Right atrium auricular region (tissue), 2 donors: ENCODE measurements at regions not wholly inside any gene's neighbourhood (a gene's known extent, or its start where the extent isn't known, plus 50 kb on each side); places are given as distances from the start of the nearest gene placed in this dataset.

Experiments used
- DNase-seq: peaks from one replicate; pipeline ENCODE4 v3.0.0-alpha.2; 2019; ENCODE audit warnings: low spot score
- H3K27ac ChIP-seq, 2 donors: fragments of 200-600 bp; sonication (generic); 1 replicate in 1 of 2; 2 replicates in 1 of 2; pipeline ENCODE4 v1.5.1; 2016 to 2019
- H3K27me3 ChIP-seq, 2 donors: fragments of 200-600 bp; sonication (generic); one replicate each; pipeline versions ENCODE4 v1.5.1 to v1.6.0; 2017 to 2019
- H3K36me3 ChIP-seq: fragments of 200-600 bp; sonication (generic); one replicate; pipeline ENCODE4 v1.5.1; 2016
- H3K4me1 ChIP-seq, 2 donors: fragments of 200-600 bp; sonication (generic); one replicate each; pipeline versions ENCODE4 v1.5.1 to v1.6.0; 2017 to 2019
- H3K4me3 ChIP-seq, 2 donors: fragments of 200-600 bp; sonication (generic); 1 replicate in 1 of 2; 2 replicates in 1 of 2; pipeline ENCODE4 v1.5.1; 2017 to 2019; ENCODE audit warnings: mild to moderate bottlenecking in 1 of 2, moderate library complexity in 1 of 2
- H3K9me3 ChIP-seq, 2 donors: fragments of 200-600 bp; sonication (generic); one replicate each; pipeline ENCODE4 v1.5.1; 2019
- CTCF ChIP-seq, 2 donors: fragments of 200-600 bp; sonication (generic); IDR thresholded peaks; one replicate each; pipeline ENCODE4 v1.5.1; 2019; ENCODE audit warnings: antibody characterized with exemption in 2 of 2

- Histone ChIP-seq H3K9me3 (peaks cover 0 to 25% of the 10 kb centered on the region in 2 donors), H3K4me3 (no peak overlapping the region), H3K4me1 (no peaks in the 10 kb centered on the region), H3K27me3 (no peaks in the 10 kb centered on the region), H3K27ac (no peak overlapping the region), H3K36me3 (no peaks in the 10 kb centered on the region)
- no peak for DNase-seq
- TF ChIP-seq CTCF (IDR thresholded peaks at IDR 0.05): no peak
Observed at GRCh38 chr5:3060283-3060682, 308.8 kb upstream of the IRX2 start.

GRCh38 chr5:3059488-3059887 lies 308.0 kb upstream of the IRX2 start:
- no peaks in the 10 kb centered on the region for H3K4me1 ChIP-seq
- H3K27ac ChIP-seq: no peak overlapping the region
- no peaks in the 10 kb centered on the region for H3K36me3 ChIP-seq
- H3K27me3 ChIP-seq: no peaks in the 10 kb centered on the region
- no peak for DNase-seq
- H3K4me3 ChIP-seq: no peak overlapping the region
- peaks cover 0 to 25% of the 10 kb centered on the region in 2 donors for H3K9me3 ChIP-seq
- TF ChIP-seq CTCF (IDR thresholded peaks at IDR 0.05): no peak

DNA sequence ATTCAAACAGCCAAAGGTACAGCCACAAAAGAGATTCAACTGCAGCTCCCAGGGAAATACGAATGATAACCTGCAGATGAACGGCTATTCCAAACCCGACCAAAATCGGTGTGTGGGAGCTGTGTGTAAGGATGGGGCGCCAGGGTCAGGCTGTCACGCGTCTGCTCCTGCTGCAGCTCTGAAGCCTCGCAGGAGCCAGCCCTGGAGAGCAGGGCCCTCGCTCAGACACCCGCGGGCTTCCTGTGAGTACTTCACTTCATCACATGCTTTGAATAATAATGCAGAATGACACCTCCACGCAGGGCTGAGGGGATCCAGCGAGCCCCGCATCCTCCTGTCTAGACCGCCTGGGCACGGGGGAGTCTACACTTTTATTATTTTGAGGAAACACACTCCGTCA lies 307.5 kb upstream of the IRX2 start:
- no peak overlapping the region for H3K4me3 ChIP-seq
- no peak overlapping the region for H3K27ac ChIP-seq
- no peaks in the 10 kb centered on the region for H3K36me3 ChIP-seq
- TF ChIP-seq CTCF (IDR thresholded peaks at IDR 0.05): no peak
- no peaks in the 10 kb centered on the region for H3K27me3 ChIP-seq
- no peaks in the 10 kb centered on the region for H3K4me1 ChIP-seq
- no peak for DNase-seq
- H3K9me3 ChIP-seq: peaks cover 0 to 25% of the 10 kb centered on the region in 2 donors

- no peak for TF ChIP-seq CTCF (IDR thresholded peaks at IDR 0.05)
- Histone ChIP-seq H3K4me3 (no peak overlapping the region), H3K27me3 (no peaks in the 10 kb centered on the region), H3K4me1 (no peaks in the 10 kb centered on the region), H3K27ac (no peak overlapping the region), H3K36me3 (no peaks in the 10 kb centered on the region), H3K9me3 (peaks cover 0 to 20% of the 10 kb centered on the region in 2 donors)
- no peak for DNase-seq
Observed at GRCh38 chr5:3056866-3057265, 305.4 kb upstream of the IRX2 start.

- no peak overlapping the region for H3K27ac ChIP-seq
- no peaks in the 10 kb centered on the region for H3K4me1 ChIP-seq
- TF ChIP-seq CTCF (IDR thresholded peaks at IDR 0.05): no peak
- no peak overlapping the region for H3K4me3 ChIP-seq
- H3K36me3 ChIP-seq: no peaks in the 10 kb centered on the region
- no peaks in the 10 kb centered on the region for H3K27me3 ChIP-seq
- DNase-seq: no peak
- H3K9me3 ChIP-seq: no peaks in the 10 kb centered on the region
Observed at GRCh38 chr5:3051400-3051799, 299.9 kb upstream of the IRX2 start.

GRCh38 chr5:3050863-3051262 lies 299.4 kb upstream of the IRX2 start:
- no peak for DNase-seq
- TF ChIP-seq CTCF (IDR thresholded peaks at IDR 0.05): no peak
- Histone ChIP-seq H3K4me3 (no peak overlapping the region), H3K27ac (no peak overlapping the region), H3K36me3 (no peaks in the 10 kb centered on the region), H3K4me1 (no peaks in the 10 kb centered on the region), H3K9me3 (no peaks in the 10 kb centered on the region), H3K27me3 (no peaks in the 10 kb centered on the region)
